ACC112 (cell line): ENCODE measurements at regions not wholly inside any gene's neighbourhood (a gene's known extent, or its start where the extent isn't known, plus 50 kb on each side); places are given as distances from the start of the nearest gene placed in this dataset.

Experiments
- H2AFZ ChIP-seq: fragments of 200-600 bp; sonication (generic); one replicate; pipeline ENCODE4 v1.6.0; 2017; ENCODE audit warnings: antibody characterized with exemption, low read length; ENCODE audit not compliant: unreplicated experiment
- H3K27ac ChIP-seq: fragments of 200-600 bp; sonication (generic); 2 replicates; pipeline ENCODE4 v1.5.1; 2014; ENCODE audit warnings: low read depth, mild to moderate bottlenecking, antibody characterized with exemption, low read length, moderate library complexity
- H3K27me3 ChIP-seq: fragments of 200-600 bp; sonication (generic); 2 replicates; pipeline ENCODE4 v1.6.1; 2014; ENCODE audit warnings: mild to moderate bottlenecking, antibody characterized with exemption, low read length, moderate library complexity, mixed read lengths; ENCODE audit not compliant: insufficient read depth
- H3K36me3 ChIP-seq: fragments of 200-600 bp; sonication (generic); 2 replicates; pipeline ENCODE4 v1.6.1; 2016; ENCODE audit warnings: mild to moderate bottlenecking, antibody characterized with exemption, low read length, moderate library complexity, mixed read lengths; ENCODE audit not compliant: insufficient read depth
- H3K4me1 ChIP-seq: fragments of 200-600 bp; sonication (generic); one replicate; pipeline ENCODE4 v1.6.1; 2016; ENCODE audit warnings: low read length, mixed read lengths; ENCODE audit not compliant: insufficient read depth, unreplicated experiment, control insufficient read depth
- H3K4me3 ChIP-seq: fragments of 200-600 bp; sonication (generic); 2 replicates; pipeline ENCODE4 v1.5.1; 2014; ENCODE audit warnings: mild to moderate bottlenecking, low read depth, low read length
- H3K79me2 ChIP-seq: fragments of 200-600 bp; sonication (generic); one replicate; pipeline ENCODE4 v1.6.0; 2016; ENCODE audit warnings: low read length; ENCODE audit not compliant: control insufficient read depth, unreplicated experiment, insufficient read depth

- H3K4me3 ChIP-seq, result no peak overlapping the region
- no peak overlapping the region for H3K27ac ChIP-seq
- no peak overlapping the region for H2AFZ ChIP-seq
- H3K27me3 ChIP-seq, result no peaks in the 10 kb centered on the region
- H3K79me2 ChIP-seq, result no peaks in the 10 kb centered on the region
- H3K36me3 ChIP-seq, result no peaks in the 10 kb centered on the region
- no peaks in the 10 kb centered on the region for H3K4me1 ChIP-seq
Measured at GRCh38 chr12:85747941-85748495, 88.2 kb downstream of the RASSF9 start.
